Stomach (tissue), 4 donors: ENCODE measurements at regions not wholly inside any gene's neighbourhood (a gene's known extent, or its start where the extent isn't known, plus 50 kb on each side); places are given as distances from the start of the nearest gene placed in this dataset.

ENCODE experiments used
- POLR2A ChIP-seq, 4 donors: fragments of 450-650 bp; IDR thresholded peaks; one replicate each; pipeline ENCODE4 v1.6.1; 2016; ENCODE audit warnings: antibody characterized with exemption in 4 of 4, control low read depth in 2 of 4, mild to moderate bottlenecking in 1 of 4, moderate library complexity in 1 of 4
- POLR2AphosphoS5 ChIP-seq, 3 donors: sonication (generic); formaldehyde crosslinking; IDR thresholded peaks; one replicate each; pipeline ENCODE4 v1.6.1; 2016; ENCODE audit warnings: antibody characterized with exemption in 3 of 3
- TF ChIP-seq, protein P1 (sequence below), 7 experiments: fragments of 450-650 bp in 4 of 7; fragments of 200-600 bp in 3 of 7; sonication (generic) in 3 of 7; IDR thresholded peaks; one replicate each; pipeline ENCODE4 v1.5.1; 2016 to 2019; ENCODE audit warnings: antibody characterized with exemption in 7 of 7, control low read depth in 2 of 7, mild to moderate bottlenecking in 1 of 7

DNA sequence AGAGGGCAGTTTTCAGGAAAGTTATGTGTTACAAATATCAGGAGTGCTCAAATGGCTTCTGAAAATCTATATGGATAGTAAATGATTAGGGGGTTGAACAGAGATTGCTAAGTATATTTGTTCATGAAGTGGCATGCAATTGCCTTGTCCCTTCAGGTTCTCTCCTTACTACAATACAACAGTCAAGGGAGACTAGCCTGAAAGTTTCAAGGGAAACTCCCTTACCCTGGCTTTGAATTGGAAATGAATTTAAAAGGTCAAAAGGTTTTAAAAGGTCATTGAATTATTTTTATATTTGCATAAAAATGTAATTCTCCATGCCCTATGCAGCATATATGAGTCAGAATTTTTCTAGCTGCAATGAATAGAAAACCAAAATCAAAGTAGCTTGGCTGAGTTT lies 253.1 kb upstream of the SYT1 start:
- TF ChIP-seq, protein P1, sequence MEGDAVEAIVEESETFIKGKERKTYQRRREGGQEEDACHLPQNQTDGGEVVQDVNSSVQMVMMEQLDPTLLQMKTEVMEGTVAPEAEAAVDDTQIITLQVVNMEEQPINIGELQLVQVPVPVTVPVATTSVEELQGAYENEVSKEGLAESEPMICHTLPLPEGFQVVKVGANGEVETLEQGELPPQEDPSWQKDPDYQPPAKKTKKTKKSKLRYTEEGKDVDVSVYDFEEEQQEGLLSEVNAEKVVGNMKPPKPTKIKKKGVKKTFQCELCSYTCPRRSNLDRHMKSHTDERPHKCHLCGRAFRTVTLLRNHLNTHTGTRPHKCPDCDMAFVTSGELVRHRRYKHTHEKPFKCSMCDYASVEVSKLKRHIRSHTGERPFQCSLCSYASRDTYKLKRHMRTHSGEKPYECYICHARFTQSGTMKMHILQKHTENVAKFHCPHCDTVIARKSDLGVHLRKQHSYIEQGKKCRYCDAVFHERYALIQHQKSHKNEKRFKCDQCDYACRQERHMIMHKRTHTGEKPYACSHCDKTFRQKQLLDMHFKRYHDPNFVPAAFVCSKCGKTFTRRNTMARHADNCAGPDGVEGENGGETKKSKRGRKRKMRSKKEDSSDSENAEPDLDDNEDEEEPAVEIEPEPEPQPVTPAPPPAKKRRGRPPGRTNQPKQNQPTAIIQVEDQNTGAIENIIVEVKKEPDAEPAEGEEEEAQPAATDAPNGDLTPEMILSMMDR (IDR thresholded peaks at IDR 0.05), result no peak
- TF ChIP-seq POLR2AphosphoS5 (IDR thresholded peaks at IDR 0.05) (no peak), POLR2A (IDR thresholded peaks at IDR 0.05) (no peak)
